Osteocyte (in vitro differentiated cells): ENCODE measurements at regions not wholly inside any gene's neighbourhood (a gene's known extent, or its start where the extent isn't known, plus 50 kb on each side); places are given as distances from the start of the nearest gene placed in this dataset.

Experiments used
- DNase-seq: peaks from one replicate; pipeline ENCODE4 v3.0.0; 2021; ENCODE audit warnings: mixed read lengths; ENCODE audit not compliant: unreplicated experiment; ENCODE audit errors: extremely low spot score
- H3K27ac Mint-ChIP-seq: one replicate; pipeline ENCODE4 v1.8.0; 2021; ENCODE audit warnings: mild to moderate bottlenecking, mixed read lengths; ENCODE audit not compliant: unreplicated experiment
- H3K27me3 Mint-ChIP-seq: one replicate; pipeline ENCODE4 v1.8.0; 2021; ENCODE audit warnings: mixed read lengths; ENCODE audit not compliant: unreplicated experiment
- H3K36me3 Mint-ChIP-seq: one replicate; pipeline ENCODE4 v1.8.0; 2021; ENCODE audit warnings: mixed read lengths; ENCODE audit not compliant: unreplicated experiment
- H3K4me1 Mint-ChIP-seq: one replicate; pipeline ENCODE4 v1.8.0; 2021; ENCODE audit warnings: mixed read lengths; ENCODE audit not compliant: unreplicated experiment
- H3K4me3 Mint-ChIP-seq: one replicate; pipeline ENCODE4 v1.8.0; 2021; ENCODE audit warnings: mild to moderate bottlenecking, moderate library complexity, mixed read lengths; ENCODE audit not compliant: unreplicated experiment
- H3K9me3 Mint-ChIP-seq: one replicate; pipeline ENCODE4 v1.8.0; 2021; ENCODE audit warnings: mixed read lengths; ENCODE audit not compliant: unreplicated experiment
- TF ChIP-seq, protein P1 (sequence below): fragments of 200-600 bp; sonication (generic); IDR thresholded peaks from 2 replicates; pipeline ENCODE4 v1.5.0; 2021; ENCODE audit warnings: antibody characterized with exemption, mild to moderate bottlenecking, moderate library complexity

DNA sequence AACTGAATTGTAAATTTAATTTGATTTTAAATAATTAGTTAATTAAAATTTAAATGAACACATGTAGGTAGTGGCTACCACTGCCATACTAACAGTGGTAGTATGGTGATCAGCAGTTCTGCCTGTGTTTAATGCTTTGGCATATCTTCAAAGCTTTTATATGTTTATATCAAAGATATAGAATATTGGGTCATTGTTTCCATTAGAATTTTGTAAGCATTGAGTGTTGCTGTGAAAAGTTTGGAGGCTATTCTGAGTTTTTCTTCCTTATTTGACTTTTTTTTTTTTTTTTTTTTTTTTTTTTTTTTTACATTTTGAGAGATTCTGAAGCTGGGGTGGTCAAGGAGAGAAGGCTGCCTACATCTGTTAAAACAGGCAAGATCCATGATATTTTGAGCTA is 134.2 kb downstream of the SPATA31D1 start:
- Mint-ChIP-seq H3K4me1 (peaks cover 24% of the 10 kb centered on the region), H3K9me3 (no peaks in the 10 kb centered on the region), H3K27ac (no peak overlapping the region), H3K27me3 (no peaks in the 10 kb centered on the region), H3K36me3 (no peaks in the 10 kb centered on the region), H3K4me3 (no peak overlapping the region)
- no peak for DNase-seq
- TF ChIP-seq, protein P1, sequence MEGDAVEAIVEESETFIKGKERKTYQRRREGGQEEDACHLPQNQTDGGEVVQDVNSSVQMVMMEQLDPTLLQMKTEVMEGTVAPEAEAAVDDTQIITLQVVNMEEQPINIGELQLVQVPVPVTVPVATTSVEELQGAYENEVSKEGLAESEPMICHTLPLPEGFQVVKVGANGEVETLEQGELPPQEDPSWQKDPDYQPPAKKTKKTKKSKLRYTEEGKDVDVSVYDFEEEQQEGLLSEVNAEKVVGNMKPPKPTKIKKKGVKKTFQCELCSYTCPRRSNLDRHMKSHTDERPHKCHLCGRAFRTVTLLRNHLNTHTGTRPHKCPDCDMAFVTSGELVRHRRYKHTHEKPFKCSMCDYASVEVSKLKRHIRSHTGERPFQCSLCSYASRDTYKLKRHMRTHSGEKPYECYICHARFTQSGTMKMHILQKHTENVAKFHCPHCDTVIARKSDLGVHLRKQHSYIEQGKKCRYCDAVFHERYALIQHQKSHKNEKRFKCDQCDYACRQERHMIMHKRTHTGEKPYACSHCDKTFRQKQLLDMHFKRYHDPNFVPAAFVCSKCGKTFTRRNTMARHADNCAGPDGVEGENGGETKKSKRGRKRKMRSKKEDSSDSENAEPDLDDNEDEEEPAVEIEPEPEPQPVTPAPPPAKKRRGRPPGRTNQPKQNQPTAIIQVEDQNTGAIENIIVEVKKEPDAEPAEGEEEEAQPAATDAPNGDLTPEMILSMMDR: no peak

DNA sequence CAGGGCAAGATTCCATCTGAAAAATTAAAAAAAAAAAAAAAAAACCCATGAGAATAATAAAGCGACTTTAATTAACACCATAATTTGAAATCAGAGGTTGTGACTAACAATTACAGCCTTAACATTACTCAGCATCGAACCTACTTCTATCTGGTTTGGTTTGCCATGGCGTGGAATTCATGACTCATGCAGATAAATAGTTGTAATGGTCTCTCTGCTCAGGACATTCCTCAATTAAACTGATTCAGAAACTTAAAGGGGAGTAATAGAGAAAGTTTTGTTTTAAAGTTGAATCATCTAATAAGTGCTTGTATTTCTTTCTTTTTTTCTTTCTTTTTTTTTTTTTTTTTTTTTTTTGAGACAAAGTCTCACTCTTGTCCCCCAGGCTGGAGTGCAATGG is 135.5 kb downstream of the SPATA31D1 start:
- H3K4me1 Mint-ChIP-seq: peaks cover 24% of the 10 kb centered on the region
- no peaks in the 10 kb centered on the region for H3K36me3 Mint-ChIP-seq

DNA sequence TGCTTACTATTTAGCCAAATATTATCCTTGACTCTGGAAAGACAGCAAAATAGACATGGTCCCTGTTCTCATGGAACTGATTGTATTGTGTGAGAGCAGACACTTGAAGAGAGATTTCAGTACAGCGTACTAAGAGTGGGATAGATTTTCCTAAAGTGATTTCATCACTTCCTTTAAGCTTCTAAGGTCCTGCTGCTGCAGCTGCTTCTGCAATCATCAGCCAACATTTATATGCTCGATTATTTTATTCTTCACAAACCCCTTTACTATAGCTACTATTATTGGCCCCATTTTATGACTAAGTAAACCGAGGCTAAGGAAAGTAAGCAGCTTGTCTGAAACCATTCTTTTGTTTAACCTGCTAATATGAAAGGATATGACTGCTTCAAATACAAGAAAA is 137.7 kb downstream of the SPATA31D1 start:
- Mint-ChIP-seq H3K9me3 (no peaks in the 10 kb centered on the region), H3K27me3 (no peaks in the 10 kb centered on the region), H3K4me1 (peaks cover 24% of the 10 kb centered on the region), H3K36me3 (no peaks in the 10 kb centered on the region), H3K4me3 (no peak overlapping the region), H3K27ac (no peak overlapping the region)
- DNase-seq: no peak
- TF ChIP-seq, protein P1: no peak

More for the DNA sequence above, 135.5 kb downstream of the SPATA31D1 start:
- Mint-ChIP-seq H3K27ac (no peak overlapping the region), H3K4me3 (no peak overlapping the region), H3K9me3 (no peaks in the 10 kb centered on the region), H3K27me3 (no peaks in the 10 kb centered on the region)
- TF ChIP-seq, protein P1: no peak
- no peak for DNase-seq

DNA sequence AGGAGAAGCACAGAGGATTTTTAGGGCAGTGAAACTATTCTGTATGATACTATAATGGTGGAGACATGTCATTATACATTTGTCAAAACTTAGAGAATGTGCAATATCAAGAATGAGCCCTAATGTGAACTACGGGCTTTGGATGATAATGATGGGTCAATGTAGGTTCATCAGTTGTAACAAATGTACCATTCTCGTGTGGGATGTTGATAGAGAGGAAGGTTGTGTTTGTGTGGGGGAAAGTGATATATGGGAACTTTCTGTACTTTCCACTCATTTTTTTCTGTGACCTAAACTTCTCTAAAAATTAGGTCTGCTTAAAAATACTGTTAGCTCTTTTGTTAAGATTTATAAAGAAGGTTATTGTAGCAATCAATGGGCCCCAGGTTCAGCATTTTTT is 138.9 kb downstream of the SPATA31D1 start:
- peaks cover 24% of the 10 kb centered on the region for H3K4me1 Mint-ChIP-seq
- TF ChIP-seq, protein P1: no peak
- no peak overlapping the region for H3K27ac Mint-ChIP-seq
- no peak overlapping the region for H3K4me3 Mint-ChIP-seq
- no peaks in the 10 kb centered on the region for H3K27me3 Mint-ChIP-seq
- H3K36me3 Mint-ChIP-seq: no peaks in the 10 kb centered on the region
- no peaks in the 10 kb centered on the region for H3K9me3 Mint-ChIP-seq
- no peak for DNase-seq

DNA sequence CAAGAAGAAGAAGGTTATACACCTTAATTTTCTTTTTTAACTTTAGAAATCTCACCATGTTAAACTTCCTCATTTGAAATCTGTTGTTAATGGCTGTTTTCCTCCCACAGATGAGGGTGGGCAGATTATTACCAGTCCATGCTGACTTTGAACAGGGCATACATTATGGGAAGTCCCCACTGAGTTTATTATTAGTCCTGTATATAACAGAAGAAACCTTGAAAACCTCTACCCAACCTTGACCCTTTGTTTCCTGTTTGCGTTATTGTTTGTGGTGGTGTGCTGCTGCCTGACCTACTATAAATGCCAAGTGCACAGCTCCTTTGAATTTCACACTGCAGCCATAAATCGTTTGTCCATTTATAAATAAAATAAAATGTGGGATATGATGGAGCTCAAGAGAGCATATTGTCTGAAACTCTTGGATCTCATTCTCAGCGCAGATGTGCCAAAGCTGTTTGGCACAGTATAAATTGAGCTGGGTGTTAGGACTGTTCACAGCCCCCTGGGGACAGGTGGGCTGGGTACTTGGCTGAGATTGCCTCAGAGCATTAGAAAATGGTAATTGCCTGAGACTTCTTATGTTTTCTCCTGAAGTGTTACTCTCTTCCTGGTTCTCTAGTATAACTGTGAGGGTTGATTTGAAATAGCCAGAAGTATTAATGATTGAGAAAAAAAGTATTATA is 139.6 kb downstream of the SPATA31D1 start:
- DNase-seq: no peak
- no peak overlapping the region for H3K4me3 Mint-ChIP-seq
- no peak overlapping the region for H3K27ac Mint-ChIP-seq
- peaks cover 24% of the 10 kb centered on the region for H3K4me1 Mint-ChIP-seq
- no peaks in the 10 kb centered on the region for H3K36me3 Mint-ChIP-seq
- H3K27me3 Mint-ChIP-seq: no peaks in the 10 kb centered on the region
- no peaks in the 10 kb centered on the region for H3K9me3 Mint-ChIP-seq
- TF ChIP-seq, protein P1: no peak
